Upper lobe of right lung (tissue), 1 donor: ENCODE measurements at regions not wholly inside any gene's neighbourhood (a gene's known extent, or its start where the extent isn't known, plus 50 kb on each side); places are given as distances from the start of the nearest gene placed in this dataset.

Experiments used
- ATAC-seq: fragments of 200-7000 bp; cut with Tn5 transposase; one replicate; pipeline ENCODE4 v1.9.1; 2020; ENCODE audit warnings: mild to moderate bottlenecking, moderate library complexity
- DNase-seq: peaks from one replicate; pipeline ENCODE4 v3.0.0-alpha.2; 2020
- H3K27ac ChIP-seq: fragments of 200-600 bp; one replicate; pipeline ENCODE4 v1.8.0; 2022
- H3K27me3 ChIP-seq: fragments of 200-600 bp; one replicate; pipeline ENCODE4 v1.8.0; 2022; ENCODE audit warnings: mild to moderate bottlenecking
- H3K36me3 ChIP-seq: fragments of 200-600 bp; one replicate; pipeline ENCODE4 v1.8.0; 2022
- H3K4me1 ChIP-seq: fragments of 200-600 bp; one replicate; pipeline ENCODE4 v1.8.0; 2022
- H3K4me3 ChIP-seq: fragments of 200-600 bp; one replicate; pipeline ENCODE4 v1.8.0; 2022; ENCODE audit warnings: mild to moderate bottlenecking
- H3K9me3 ChIP-seq: fragments of 200-600 bp; one replicate; pipeline ENCODE4 v1.8.0; 2022
- CTCF ChIP-seq: fragments of 200-600 bp; IDR thresholded peaks from one replicate; pipeline ENCODE4 v1.8.0; 2022; ENCODE audit warnings: antibody characterized with exemption
- intact Hi-C: fragments of 100-400 bp; cut with DNase I; formaldehyde crosslinking; loops from one replicate; pipeline ENCODE4 v1.11.0; 2022
- donor health status: DM: no; HTN: yes; CAD: no; lungs with severe emphysema.

- no peak overlapping the region for H3K27ac ChIP-seq
- TF ChIP-seq CTCF: no peak
- no peaks in the 10 kb centered on the region for H3K4me1 ChIP-seq
- ATAC-seq: no peak
- H3K36me3 ChIP-seq: no peaks in the 10 kb centered on the region
- no peaks in the 10 kb centered on the region for H3K27me3 ChIP-seq
- intact Hi-C loops: no loop called here
- DNase-seq: no peak
- H3K9me3 ChIP-seq: peaks cover 5% of the 10 kb centered on the region
- no peak overlapping the region for H3K4me3 ChIP-seq
These were observed 116.8 kb upstream of the PAM start for GRCh38 chr5:102638316-102638715.

DNA sequence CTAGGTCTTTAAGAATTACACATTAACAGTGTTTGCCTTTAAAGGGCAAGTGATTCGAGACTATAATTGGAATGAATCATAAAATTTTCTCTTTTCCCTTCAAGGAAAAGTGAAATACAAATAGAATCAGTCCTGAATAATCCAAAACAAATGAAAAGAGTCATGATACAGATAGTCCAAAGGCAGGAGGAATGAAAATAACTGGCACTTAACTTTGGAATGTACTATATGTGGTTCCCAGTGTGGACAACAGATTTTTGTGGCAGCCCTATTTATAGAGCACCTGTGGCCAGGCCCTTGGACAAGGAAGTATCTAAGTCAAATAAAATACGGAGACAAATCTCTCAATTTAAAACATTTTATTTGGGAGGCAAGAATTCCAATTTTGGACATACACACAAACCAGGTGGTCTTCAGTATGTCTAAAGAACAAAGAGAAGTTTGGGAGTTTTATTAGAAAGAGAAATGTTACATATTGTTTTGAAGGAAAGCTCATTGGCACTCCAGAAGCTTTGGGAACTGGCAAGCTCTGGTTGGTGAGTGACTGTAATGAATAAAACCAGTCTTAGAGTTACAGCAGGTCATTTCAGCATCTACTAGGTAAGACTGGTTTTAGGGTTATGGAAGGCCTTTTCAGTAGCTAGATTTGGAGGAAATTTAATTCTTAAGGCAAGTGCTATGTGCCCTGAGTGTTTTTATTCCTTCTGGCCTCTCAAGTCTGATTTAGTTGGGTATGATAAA is 116.0 kb upstream of the PAM start:
- no peak for DNase-seq
- Histone ChIP-seq H3K4me3 (no peak overlapping the region), H3K4me1 (no peaks in the 10 kb centered on the region), H3K27ac (no peak overlapping the region), H3K27me3 (no peaks in the 10 kb centered on the region), H3K9me3 (no peaks in the 10 kb centered on the region), H3K36me3 (no peaks in the 10 kb centered on the region)
- no peak for ATAC-seq
- intact Hi-C loops: no loop called here
- no peak for TF ChIP-seq CTCF

GRCh38 chr5:102649731-102650130 is 105.4 kb upstream of the PAM start:
- intact Hi-C loops: no loop called here
- no peaks in the 10 kb centered on the region for H3K27me3 ChIP-seq
- DNase-seq (no peak), ATAC-seq (no peak)
- no peak overlapping the region for H3K4me3 ChIP-seq
- H3K36me3 ChIP-seq: no peaks in the 10 kb centered on the region
- H3K27ac ChIP-seq: no peak overlapping the region
- no peak for TF ChIP-seq CTCF
- H3K9me3 ChIP-seq: no peaks in the 10 kb centered on the region
- H3K4me1 ChIP-seq: no peaks in the 10 kb centered on the region

DNA sequence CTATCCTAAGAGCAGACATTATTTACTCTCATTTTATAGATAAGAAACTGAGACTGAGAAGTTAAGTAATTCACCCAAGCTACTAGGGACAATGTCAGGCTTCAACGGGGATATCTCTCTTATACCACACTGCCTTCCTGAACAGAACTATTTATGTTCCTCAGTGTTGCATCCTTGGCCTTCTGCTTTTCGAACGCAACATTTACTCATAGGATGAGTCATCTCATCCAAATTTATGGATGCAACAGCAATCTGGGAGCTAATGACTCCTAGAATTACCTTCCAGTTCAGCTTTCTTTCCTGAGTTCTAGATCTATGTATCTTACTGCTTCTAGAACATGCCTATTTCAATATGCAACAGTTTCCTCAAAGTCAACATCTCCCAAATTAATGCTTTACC is 103.6 kb upstream of the PAM start:
- H3K36me3 ChIP-seq: no peaks in the 10 kb centered on the region
- H3K27me3 ChIP-seq: no peaks in the 10 kb centered on the region
- no peaks in the 10 kb centered on the region for H3K4me1 ChIP-seq
- ATAC-seq: no peak
- TF ChIP-seq CTCF: no peak
- H3K27ac ChIP-seq: no peak overlapping the region
- no peaks in the 10 kb centered on the region for H3K9me3 ChIP-seq
- no peak for DNase-seq
- no peak overlapping the region for H3K4me3 ChIP-seq
- intact Hi-C loops: no loop called here

GRCh38 chr5:102654559-102655349 is 100.4 kb upstream of the PAM start:
- intact Hi-C loops: no loop called here
- Histone ChIP-seq H3K27me3 (no peaks in the 10 kb centered on the region), H3K36me3 (no peaks in the 10 kb centered on the region), H3K4me1 (no peaks in the 10 kb centered on the region), H3K9me3 (no peaks in the 10 kb centered on the region), H3K27ac (no peak overlapping the region), H3K4me3 (no peak overlapping the region)
- DNase-seq (no peak), ATAC-seq (no peak)
- no peak for TF ChIP-seq CTCF
